ENCODE measurements at regions not wholly inside any gene's neighbourhood (a gene's known extent, or its start where the extent isn't known, plus 50 kb on each side); places are given as distances from the start of the nearest gene placed in this dataset.

- TF ChIP-seq CTCF (conservative IDR thresholded peaks at IDR 0.05) (no peak), ZFX (IDR thresholded peaks at IDR 0.05) (no peak)
Observed at GRCh38 chr13:107034236-107034872, 466.4 kb upstream of the ARGLU1 start.

Measured in C4-2B (cell line).